Left lung (tissue), 4 donors: ENCODE measurements at regions not wholly inside any gene's neighbourhood (a gene's known extent, or its start where the extent isn't known, plus 50 kb on each side); places are given as distances from the start of the nearest gene placed in this dataset.

Experiments used
- ATAC-seq: fragments of 200-7000 bp; cut with Tn5 transposase; one replicate; pipeline ENCODE4 v1.9.1; 2020; ENCODE audit warnings: moderate library complexity
- DNase-seq, 4 donors: peaks; one replicate each; pipeline ENCODE4 v3.0.0-alpha.2; 2013 to 2020
- H3K27ac ChIP-seq, 2 donors: fragments of 200-600 bp; sonication (generic) in 1 of 2; one replicate each; pipeline versions ENCODE4 v1.5.0 to v1.8.0; 2020 to 2021
- H3K27me3 ChIP-seq, 2 donors: fragments of 200-600 bp; sonication (generic) in 1 of 2; one replicate each; pipeline versions ENCODE4 v1.5.0 to v1.8.0; 2020 to 2021
- H3K36me3 ChIP-seq, 2 donors: fragments of 200-600 bp; sonication (generic) in 1 of 2; one replicate each; pipeline versions ENCODE4 v1.5.0 to v1.8.0; 2020 to 2021
- H3K4me1 ChIP-seq, 2 donors: fragments of 200-600 bp; one replicate each; pipeline ENCODE4 v1.8.0; 2021
- H3K4me3 ChIP-seq, 2 donors: fragments of 200-600 bp; sonication (generic) in 1 of 2; one replicate each; pipeline versions ENCODE4 v1.5.0 to v1.8.0; 2020 to 2021; ENCODE audit warnings: mild to moderate bottlenecking in 1 of 2
- H3K9me3 ChIP-seq, 2 donors: fragments of 200-600 bp; sonication (generic) in 1 of 2; one replicate each; pipeline versions ENCODE4 v1.5.0 to v1.8.0; 2020 to 2021
- intact Hi-C, 2 donors: fragments of 100-400 bp; cut with DNase I; formaldehyde crosslinking; loops; one replicate each; pipeline versions ENCODE4 v1.11.2 to v1.14.2; 2022
- TF ChIP-seq, protein P1 (sequence below), 2 donors: fragments of 200-600 bp; sonication (generic) in 1 of 2; IDR thresholded peaks; one replicate each; pipeline versions ENCODE4 v1.5.0 to v1.8.0; 2021; ENCODE audit warnings: antibody characterized with exemption in 2 of 2
- donor health status: DM: no; HTN: yes; CAD: no.
- donor health status: DM: no; HTN: no; CAD: no.

GRCh38 chr2:41774011-41774605 is 273.7 kb upstream of the PKDCC start:
- H3K36me3 ChIP-seq, result no peaks in the 10 kb centered on the region
- no peak overlapping the region for H3K4me3 ChIP-seq
- ATAC-seq (no peak), DNase-seq (no peak)
- intact Hi-C loops, result no loop called here
- H3K4me1 ChIP-seq, result no peaks in the 10 kb centered on the region
- H3K27me3 ChIP-seq, result no peaks in the 10 kb centered on the region
- H3K9me3 ChIP-seq, result no peaks in the 10 kb centered on the region
- TF ChIP-seq, protein P1, sequence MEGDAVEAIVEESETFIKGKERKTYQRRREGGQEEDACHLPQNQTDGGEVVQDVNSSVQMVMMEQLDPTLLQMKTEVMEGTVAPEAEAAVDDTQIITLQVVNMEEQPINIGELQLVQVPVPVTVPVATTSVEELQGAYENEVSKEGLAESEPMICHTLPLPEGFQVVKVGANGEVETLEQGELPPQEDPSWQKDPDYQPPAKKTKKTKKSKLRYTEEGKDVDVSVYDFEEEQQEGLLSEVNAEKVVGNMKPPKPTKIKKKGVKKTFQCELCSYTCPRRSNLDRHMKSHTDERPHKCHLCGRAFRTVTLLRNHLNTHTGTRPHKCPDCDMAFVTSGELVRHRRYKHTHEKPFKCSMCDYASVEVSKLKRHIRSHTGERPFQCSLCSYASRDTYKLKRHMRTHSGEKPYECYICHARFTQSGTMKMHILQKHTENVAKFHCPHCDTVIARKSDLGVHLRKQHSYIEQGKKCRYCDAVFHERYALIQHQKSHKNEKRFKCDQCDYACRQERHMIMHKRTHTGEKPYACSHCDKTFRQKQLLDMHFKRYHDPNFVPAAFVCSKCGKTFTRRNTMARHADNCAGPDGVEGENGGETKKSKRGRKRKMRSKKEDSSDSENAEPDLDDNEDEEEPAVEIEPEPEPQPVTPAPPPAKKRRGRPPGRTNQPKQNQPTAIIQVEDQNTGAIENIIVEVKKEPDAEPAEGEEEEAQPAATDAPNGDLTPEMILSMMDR (IDR thresholded peaks at IDR 0.05), result no peak
- no peak overlapping the region for H3K27ac ChIP-seq

GRCh38 chr2:41775366-41776025 is 272.3 kb upstream of the PKDCC start:
- H3K9me3 ChIP-seq, result no peaks in the 10 kb centered on the region
- ATAC-seq (no peak), DNase-seq (no peak)
- no peak overlapping the region for H3K4me3 ChIP-seq
- no peaks in the 10 kb centered on the region for H3K27me3 ChIP-seq
- H3K36me3 ChIP-seq, result no peaks in the 10 kb centered on the region
- H3K4me1 ChIP-seq, result no peaks in the 10 kb centered on the region
- intact Hi-C loops, result no loop called here
- TF ChIP-seq, protein P1 (IDR thresholded peaks at IDR 0.05), result no peak
- H3K27ac ChIP-seq, result no peak overlapping the region

DNA sequence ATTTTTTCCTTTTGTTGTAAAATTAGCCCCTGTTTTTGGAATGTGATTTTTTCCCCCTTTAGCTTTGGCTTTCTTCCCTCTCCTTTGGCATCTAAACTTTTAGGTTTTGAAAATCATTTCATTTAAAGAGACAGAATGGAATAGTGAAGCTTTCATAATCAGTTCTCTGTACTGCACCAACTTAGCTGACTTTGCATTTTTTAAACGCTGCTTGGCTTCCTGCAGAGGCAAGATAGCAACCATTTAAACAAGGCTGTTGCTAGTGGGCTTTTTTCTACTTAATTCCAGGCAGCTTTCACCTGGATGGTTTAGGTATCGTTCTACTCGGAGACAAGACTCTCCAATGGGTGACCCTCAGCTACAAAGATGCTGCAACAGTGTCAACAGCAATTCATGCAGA is 267.9 kb upstream of the PKDCC start:
- Histone ChIP-seq H3K27ac (no peak overlapping the region), H3K4me3 (no peak overlapping the region), H3K9me3 (no peaks in the 10 kb centered on the region), H3K27me3 (no peaks in the 10 kb centered on the region), H3K4me1 (no peaks in the 10 kb centered on the region), H3K36me3 (no peaks in the 10 kb centered on the region)
- TF ChIP-seq, protein P1 (IDR thresholded peaks at IDR 0.05), result no peak
- DNase-seq (peak in 1 of 4 donors; percentile 24), ATAC-seq (no peak)
- intact Hi-C loops, result no loop called here

DNA sequence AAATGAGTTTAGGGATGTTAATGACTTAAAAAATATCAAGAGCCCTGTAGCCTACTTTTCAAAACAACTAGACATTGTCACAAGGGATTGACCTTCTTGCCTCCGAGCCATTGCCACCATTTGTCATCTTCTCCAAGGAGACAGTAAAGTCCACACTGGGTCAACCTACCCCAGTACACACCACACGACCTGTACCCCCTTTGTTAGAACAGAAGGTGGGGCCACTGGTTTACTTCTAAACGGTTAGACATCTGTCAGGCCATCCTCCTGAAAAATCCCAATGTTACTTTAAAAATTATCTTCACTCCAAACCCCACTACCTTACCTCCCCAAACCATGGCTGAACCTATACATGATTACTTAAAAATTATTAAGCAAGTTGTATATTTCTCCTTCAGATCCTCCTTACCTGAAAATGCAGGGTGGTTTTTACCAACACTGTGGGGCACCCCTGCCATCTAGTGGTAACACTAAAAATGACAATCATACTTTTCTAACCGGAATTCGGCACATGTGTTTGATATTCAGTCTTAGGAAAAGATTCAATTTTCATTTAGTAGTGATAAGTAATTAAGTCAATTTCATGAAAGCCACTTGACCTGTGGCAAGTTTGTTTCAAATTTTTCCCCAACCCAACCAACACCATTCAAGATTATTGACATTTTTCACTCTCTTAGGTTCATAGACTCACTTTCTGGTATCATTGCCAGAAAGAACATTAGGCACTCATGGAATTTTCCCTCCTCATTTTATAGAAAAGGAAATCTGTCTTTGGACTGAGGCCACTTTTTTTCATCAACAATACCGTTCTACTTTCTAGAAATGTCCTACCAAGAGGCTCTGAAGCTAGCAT is 265.3 kb upstream of the PKDCC start:
- H3K4me3 ChIP-seq, result no peak overlapping the region
- TF ChIP-seq, protein P1 (IDR thresholded peaks at IDR 0.05), result peak; percentile 56 to 65
- DNase-seq (peak in 2 of 4 donors; percentile 18 to 29), ATAC-seq (peak; percentile 80)
- no peaks in the 10 kb centered on the region for H3K9me3 ChIP-seq
- no peaks in the 10 kb centered on the region for H3K4me1 ChIP-seq
- no peak overlapping the region for H3K27ac ChIP-seq
- no peaks in the 10 kb centered on the region for H3K36me3 ChIP-seq
- no peaks in the 10 kb centered on the region for H3K27me3 ChIP-seq
- intact Hi-C loops, result no loop called here

DNA sequence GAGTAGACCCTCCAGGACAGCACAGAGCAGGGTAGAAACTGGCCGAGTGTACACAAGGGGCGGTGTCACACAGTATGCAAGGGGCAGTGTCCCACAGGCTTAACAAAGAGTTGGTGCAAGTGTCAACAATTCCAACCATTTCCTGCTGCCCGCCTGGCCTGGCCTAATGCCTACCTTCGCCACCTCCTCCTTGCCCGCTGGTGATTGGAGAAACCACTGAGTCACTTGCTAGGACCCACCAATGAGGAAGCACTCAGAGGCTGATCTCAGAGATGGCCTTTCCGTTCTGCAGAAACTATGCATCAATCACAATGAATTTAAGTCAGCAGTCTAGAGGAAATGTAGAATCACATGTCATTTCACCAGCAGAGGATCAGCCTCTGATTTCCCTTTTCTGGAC is 263.3 kb upstream of the PKDCC start:
- intact Hi-C loops, result no loop called here
- no peaks in the 10 kb centered on the region for H3K36me3 ChIP-seq
- ATAC-seq, result no peak
- TF ChIP-seq, protein P1 (IDR thresholded peaks at IDR 0.05), result no peak
- no peaks in the 10 kb centered on the region for H3K9me3 ChIP-seq
- H3K27me3 ChIP-seq, result no peaks in the 10 kb centered on the region
- no peak for DNase-seq
- H3K27ac ChIP-seq, result no peak overlapping the region
- no peak overlapping the region for H3K4me3 ChIP-seq
- H3K4me1 ChIP-seq, result no peaks in the 10 kb centered on the region
